HG02870 (cell line): ENCODE measurements at regions not wholly inside any gene's neighbourhood (a gene's known extent, or its start where the extent isn't known, plus 50 kb on each side); places are given as distances from the start of the nearest gene placed in this dataset.
"Not testable (repeated sequence)": the region's sequence is repeated elsewhere in the genome, so short reads cannot be mapped to it uniquely, and the experiment has no call there.

ENCODE experiments used
- ATAC-seq: cut with Tn5 transposase; IDR thresholded peaks from one replicate; pipeline ENCODE4 v1.9.1; 2021; ENCODE audit warnings: mild to moderate bottlenecking, moderate library complexity; ENCODE audit not compliant: unreplicated experiment

- ATAC-seq = no peak
Measured at GRCh38 chr14:105894125-105894977, 368.0 kb downstream of the TMEM121 start.

GRCh38 chr14:105894978-105895881 lies 368.8 kb downstream of the TMEM121 start:
- no peak for ATAC-seq

GRCh38 chr14:105896206-105896605 lies 369.8 kb downstream of the TMEM121 start:
- not testable (repeated sequence) for ATAC-seq

DNA sequence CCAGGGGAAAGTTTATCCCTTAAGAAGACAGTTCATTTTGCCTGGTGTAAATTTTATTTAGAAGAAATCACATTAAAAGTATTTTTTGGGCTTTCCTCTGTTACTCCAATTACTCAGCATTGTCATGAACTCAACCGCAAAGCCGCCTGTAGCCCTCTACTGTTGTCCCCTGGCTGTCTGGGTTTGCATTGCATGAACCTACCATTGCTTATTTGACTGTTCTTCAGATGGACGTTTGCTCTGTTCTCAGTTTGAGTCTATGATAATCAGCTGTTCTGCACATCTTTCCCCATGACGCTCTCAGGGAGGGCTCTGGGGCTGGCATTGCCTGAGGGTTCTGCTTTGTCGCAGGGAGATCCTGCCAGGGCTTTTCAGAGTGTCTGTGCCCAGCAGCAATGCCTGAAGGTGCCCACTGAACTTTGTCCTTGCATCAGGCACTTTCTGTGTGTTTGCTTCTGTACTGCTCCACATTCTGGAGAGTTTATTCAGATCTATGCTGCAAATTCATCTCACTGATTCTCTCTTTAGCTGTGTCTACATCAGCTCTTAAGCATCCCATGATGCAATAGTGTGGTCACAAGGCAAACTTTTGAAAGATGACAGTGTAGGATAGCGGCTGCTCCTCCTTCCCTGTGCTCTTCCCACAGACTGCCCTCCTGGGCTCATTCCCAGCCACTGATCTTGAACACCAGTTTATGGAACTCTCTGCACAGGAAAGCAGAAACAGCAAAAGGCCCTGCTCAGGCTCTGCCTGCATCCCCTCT lies 370.8 kb downstream of the TMEM121 start:
- ATAC-seq = not testable (repeated sequence)

GRCh38 chr14:105897725-105898113 lies 371.3 kb downstream of the TMEM121 start:
- ATAC-seq = no peak

DNA sequence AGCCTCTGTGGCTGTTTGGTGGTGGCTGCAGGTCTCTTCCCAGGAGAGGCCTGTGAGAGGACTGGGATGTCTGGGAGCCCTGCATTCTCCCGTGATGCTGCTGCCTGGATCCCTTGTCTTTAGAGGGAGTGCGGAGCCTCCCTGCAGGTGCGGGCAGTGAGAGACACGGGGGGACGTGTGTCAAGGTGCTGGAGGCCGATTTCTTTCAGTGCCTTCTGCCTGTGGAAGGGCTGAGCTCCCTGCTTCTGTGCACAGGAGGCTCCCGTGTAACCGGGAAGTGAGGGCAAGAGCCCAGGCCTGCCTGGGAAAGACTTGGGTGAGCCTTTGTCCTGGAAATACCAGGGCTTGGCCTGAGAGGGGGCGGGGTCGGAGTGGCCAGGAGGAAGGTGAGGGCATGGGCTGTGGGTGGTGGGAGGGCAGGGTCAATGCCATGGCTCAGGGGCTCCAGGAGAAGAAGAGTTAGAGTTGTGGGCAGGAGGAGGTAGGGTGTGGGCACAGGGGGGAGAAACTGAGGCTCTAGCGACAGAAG lies 372.2 kb downstream of the TMEM121 start:
- ATAC-seq = no peak

GRCh38 chr14:105899071-105899641 lies 372.8 kb downstream of the TMEM121 start:
- ATAC-seq = no peak

GRCh38 chr14:105899657-105900397 lies 373.4 kb downstream of the TMEM121 start:
- ATAC-seq = no peak

DNA sequence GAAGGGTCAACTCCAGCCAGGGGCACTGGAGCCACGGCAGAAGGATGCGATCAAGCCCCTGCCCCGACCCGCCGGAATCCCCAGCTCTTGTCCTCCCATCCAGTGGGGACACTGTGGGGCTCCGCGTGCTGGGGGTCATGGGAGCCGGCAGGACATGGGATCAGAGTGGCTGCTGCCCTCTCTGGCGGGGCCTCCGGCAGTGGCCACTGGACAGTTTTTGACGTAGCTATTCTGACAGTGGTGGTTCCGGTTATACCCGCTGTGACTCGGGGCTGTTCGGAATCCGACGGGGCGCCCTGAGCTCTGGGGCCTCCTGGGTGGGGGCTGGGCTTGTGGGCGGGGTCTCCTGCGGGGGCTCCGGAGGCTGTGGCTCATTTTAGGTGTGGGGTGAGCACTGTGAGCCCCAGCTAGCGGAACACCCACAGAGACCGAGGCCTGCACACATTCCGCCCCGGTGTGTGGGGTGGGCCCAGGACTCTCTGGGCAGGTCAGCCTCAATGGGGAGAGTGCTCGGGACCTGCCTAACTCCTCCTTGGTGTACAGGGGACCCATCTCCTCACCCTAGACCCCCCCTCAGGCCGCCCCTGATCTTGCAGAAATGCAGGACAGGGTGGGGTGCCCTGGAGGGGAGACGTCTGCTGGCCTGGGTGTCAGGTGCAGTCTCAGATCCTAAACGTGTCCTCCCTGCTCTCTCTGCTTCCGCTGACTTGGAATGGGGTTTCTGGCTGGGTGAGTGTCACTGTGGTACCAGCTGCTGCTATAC lies 374.2 kb downstream of the TMEM121 start:
- ATAC-seq = no peak

GRCh38 chr14:105901226-105901625 lies 374.8 kb downstream of the TMEM121 start:
- ATAC-seq = no peak

DNA sequence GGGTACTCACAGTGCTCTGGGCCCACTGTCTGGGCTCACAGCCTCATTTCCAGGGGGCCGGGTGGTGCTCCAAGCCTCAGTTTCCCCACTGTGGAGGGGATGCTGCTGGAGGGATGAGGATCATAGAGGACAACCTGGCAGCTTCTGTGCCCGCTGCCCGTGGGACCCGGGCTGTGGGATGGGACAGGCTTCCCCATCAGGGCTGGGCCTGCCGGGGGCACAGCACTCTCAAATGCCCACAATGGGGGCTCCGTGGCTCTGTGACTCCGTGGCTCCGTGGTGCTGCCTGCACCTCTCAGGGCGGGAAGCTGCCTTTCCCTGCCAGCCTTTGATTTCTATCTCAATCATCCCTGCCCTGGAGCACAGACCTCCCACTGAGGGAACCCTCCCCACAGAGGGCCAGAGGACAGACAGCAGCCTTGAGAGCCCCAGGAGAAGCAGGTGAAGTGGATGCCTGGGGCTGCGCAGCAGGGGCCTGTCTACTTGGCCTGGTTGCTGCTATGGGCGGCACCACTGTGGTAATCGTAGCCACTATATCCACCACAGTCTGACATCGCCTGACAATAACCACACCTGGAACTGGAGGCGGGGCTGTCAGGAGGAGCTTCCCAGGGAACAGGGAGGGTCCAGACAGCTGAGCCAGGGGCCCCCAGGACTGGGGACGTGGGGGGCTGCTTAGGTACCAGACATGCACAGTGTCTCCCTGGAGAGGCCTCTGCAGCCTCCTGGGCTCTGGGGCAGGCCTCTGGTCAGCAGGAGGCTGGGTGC lies 375.9 kb downstream of the TMEM121 start:
- ATAC-seq = no peak

GRCh38 chr14:105902899-105903165 lies 376.4 kb downstream of the TMEM121 start:
- ATAC-seq = not testable (repeated sequence)

DNA sequence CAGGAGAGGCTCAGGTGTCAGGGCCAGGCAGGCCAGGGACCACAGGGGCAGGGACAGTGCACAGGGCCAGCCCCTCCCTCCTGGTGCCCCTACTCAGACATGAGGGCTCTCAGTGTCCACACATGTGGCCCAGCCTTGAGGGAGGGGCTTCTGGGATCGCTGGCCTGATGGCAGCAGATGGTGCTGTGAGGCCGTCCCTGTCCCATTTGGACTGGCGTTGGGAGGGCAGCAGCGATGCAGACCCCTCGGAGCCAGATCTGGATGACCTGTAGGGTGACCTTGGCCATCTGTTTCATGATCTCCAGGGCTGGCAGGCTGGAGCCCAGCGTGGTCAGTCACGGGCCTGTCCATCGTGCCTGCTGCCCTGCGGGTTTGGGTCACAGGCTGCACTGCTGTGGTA lies 377.6 kb downstream of the TMEM121 start:
- no peak for ATAC-seq

DNA sequence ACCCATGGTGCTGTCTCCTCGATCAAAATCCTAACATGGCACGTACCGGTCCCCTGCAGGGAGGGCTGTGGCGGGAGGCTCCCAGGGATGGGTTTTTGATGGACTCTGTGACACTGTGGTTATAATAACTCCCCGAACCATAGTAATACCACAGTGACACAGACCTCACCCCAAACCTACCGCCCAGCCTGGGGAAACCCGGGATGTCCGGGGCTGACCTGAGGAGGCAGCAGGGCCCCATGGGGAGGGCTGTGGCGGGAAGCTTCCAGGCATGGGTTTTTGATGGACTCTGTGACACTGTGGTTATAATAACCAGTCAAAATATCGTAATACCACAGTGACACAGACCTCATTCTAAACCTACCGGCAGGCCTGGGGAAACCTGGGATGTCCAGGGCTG lies 378.0 kb downstream of the TMEM121 start:
- no peak for ATAC-seq

DNA sequence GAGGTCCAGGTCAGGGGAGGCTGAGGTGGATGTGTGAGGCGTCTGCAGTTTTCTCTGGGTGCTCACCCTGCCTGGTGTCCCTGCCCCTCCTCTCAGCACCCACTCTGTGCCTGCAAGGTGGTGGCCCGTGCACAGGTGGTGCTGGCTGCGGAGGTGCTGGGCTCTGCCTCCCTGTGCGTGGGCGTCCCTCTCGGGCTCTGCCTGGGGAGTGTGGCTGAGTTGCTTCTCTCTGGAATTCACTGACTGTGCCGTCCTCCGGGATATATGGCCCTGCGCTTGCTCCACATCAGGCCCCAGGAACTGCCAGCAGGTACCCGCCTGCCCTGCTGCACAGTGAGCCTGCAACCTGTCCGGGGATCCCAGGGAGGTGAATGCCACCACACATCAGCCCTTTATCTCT lies 379.1 kb downstream of the TMEM121 start:
- ATAC-seq = no peak

- ATAC-seq = no peak
Measured at GRCh38 chr14:105907276-105907675, 380.9 kb downstream of the TMEM121 start.

GRCh38 chr14:105908006-105908405 lies 381.6 kb downstream of the TMEM121 start:
- no peak for ATAC-seq

GRCh38 chr14:105908481-105908911 lies 382.1 kb downstream of the TMEM121 start:
- no peak for ATAC-seq
